HepG2 (cell line): ENCODE measurements at regions not wholly inside any gene's neighbourhood (a gene's known extent, or its start where the extent isn't known, plus 50 kb on each side); places are given as distances from the start of the nearest gene placed in this dataset.

Source experiments
- ATAC-seq: fragments of 200-7000 bp; cut with Tn5 transposase; 3 replicates; pipeline ENCODE4 v1.9.1; 2020; ENCODE audit warnings: mild to moderate bottlenecking, moderate library complexity
- BruUV-seq: library from RNA; stranded (reverse); fragments of 400-500 nt; replicated peaks from 2 replicates; lab custom pipeline; 2021; lab: Mats Ljungman, UMichigan
- CTCF ChIA-PET: fragments of 300-600 bp; formaldehyde crosslinking; extraction: SDS; loops from one replicate; lab custom pipeline; 2021; ENCODE audit warnings: low total read pairs, inconsistent platforms, low intra/inter-chr PET ratio; lab: Yijun Ruan, JAX
- POLR2A ChIA-PET: fragments of 350-600 bp; sonication (Branson Sonifier 250); formaldehyde crosslinking; loops from one replicate; lab custom pipeline; 2020; ENCODE audit warnings: antibody characterized with exemption, inconsistent platforms; lab: Yijun Ruan, JAX
- DNase-seq: peaks from one replicate; pipeline ENCODE4 v3.0.0-alpha.2; 2015; ENCODE audit warnings: low spot score
- FAIRE-seq: peaks from 3 replicates; lab custom pipeline; 2011; peaks lifted over from hg19 to GRCh38; lab: Jason Lieb, UNC
- H2AFZ ChIP-seq: one replicate; pipeline ENCODE4 v1.6.1; 2011; ENCODE audit warnings: low read length, inconsistent platforms
- H3K27ac ChIP-seq: fragments of 300-600 bp; 3 replicates; pipeline ENCODE4 v1.8.0; 2011; ENCODE audit warnings: mixed run types, mild to moderate bottlenecking, mixed read lengths, low read length, inconsistent platforms; ENCODE audit not compliant: insufficient read depth; ENCODE audit errors: extremely low read length
- H3K27me3 ChIP-seq, 2 experiments: fragments of 200-600 bp in 1 of 2; 2 replicates in 1 of 2; 3 replicates in 1 of 2; pipeline versions ENCODE4 v1.6.0 to v1.8.0; 2011; ENCODE audit warnings: low read length in 2 of 2, mild to moderate bottlenecking in 2 of 2, moderate library complexity in 2 of 2, inconsistent platforms in 1 of 2; ENCODE audit not compliant: insufficient read depth in 2 of 2, control insufficient read depth in 1 of 2
- H3K36me3 ChIP-seq, 2 experiments: fragments of 200-600 bp in 1 of 2; replicated peaks in 1 of 2; 2 replicates in 1 of 2; 3 replicates in 1 of 2; pipeline versions ENCODE4 v1.5.1 to v1.8.0; 2011; ENCODE audit warnings: low read length in 2 of 2, inconsistent platforms in 1 of 2; ENCODE audit not compliant: insufficient read depth in 2 of 2, control insufficient read depth in 1 of 2
- H3K4me1 ChIP-seq: 2 replicates; pipeline ENCODE4 v1.5.1; 2012; ENCODE audit warnings: low read length, inconsistent platforms; ENCODE audit not compliant: insufficient read depth
- H3K4me2 ChIP-seq: 2 replicates; pipeline ENCODE4 v1.6.0; 2011; ENCODE audit warnings: low read depth, low read length, inconsistent platforms
- H3K4me3 ChIP-seq, 3 experiments: fragments of 200-600 bp in 1 of 3; sonication (generic), shearing (Covaris generic) in 1 of 3; replicated peaks in 1 of 3; 2 replicates each; pipeline ENCODE4 v1.5.1; 2011 to 2016; ENCODE audit warnings: low read length in 3 of 3, inconsistent platforms in 2 of 3, low read depth in 2 of 3, mild to moderate bottlenecking in 2 of 3, control low read depth in 1 of 3, mixed read lengths in 1 of 3; ENCODE audit not compliant: insufficient read depth in 1 of 3
- H3K79me2 ChIP-seq: one replicate; pipeline ENCODE4 v1.6.1; 2011; ENCODE audit warnings: low read length, inconsistent platforms; ENCODE audit not compliant: insufficient read depth
- H3K9ac ChIP-seq: 2 replicates; pipeline ENCODE4 v1.6.0; 2011; ENCODE audit warnings: mild to moderate bottlenecking, low read depth, low read length, inconsistent platforms; ENCODE audit not compliant: insufficient read depth
- H3K9me3 ChIP-seq: 2 replicates; pipeline ENCODE4 v1.5.1; 2012; ENCODE audit warnings: mild to moderate bottlenecking, low read length
- H4K20me1 ChIP-seq: 2 replicates; pipeline ENCODE4 v1.6.0; 2011; ENCODE audit warnings: inconsistent platforms, mild to moderate bottlenecking, low read length, moderate library complexity; ENCODE audit not compliant: insufficient read depth
- CAMTA2 ChIP-seq: sonication (generic); formaldehyde crosslinking; IDR thresholded peaks from 2 replicates; pipeline ENCODE4 v1.4.0; 2020; ENCODE audit warnings: mild to moderate bottlenecking, missing genetic modification reagents, borderline replicate concordance
- E2F2 ChIP-seq: sonication (generic); formaldehyde crosslinking; IDR thresholded peaks from 2 replicates; pipeline ENCODE4 v1.4.0; 2020; ENCODE audit warnings: missing genetic modification reagents, borderline replicate concordance
- HNRNPH1 ChIP-seq: fragments of 200-400 bp; formaldehyde crosslinking; optimal IDR thresholded peaks from 2 replicates; pipeline ENCODE3; 2017; ENCODE audit warnings: mild to moderate bottlenecking, low read depth, low read length
- MTERF4 ChIP-seq: sonication (generic); formaldehyde crosslinking; IDR thresholded peaks from 2 replicates; pipeline ENCODE4 v1.8.0; 2023; ENCODE audit warnings: mild to moderate bottlenecking, missing genetic modification reagents
- REXO4 ChIP-seq: sonication (generic); formaldehyde crosslinking; IDR thresholded peaks from 2 replicates; pipeline ENCODE4 v1.8.0; 2022; ENCODE audit warnings: missing genetic modification reagents, mild to moderate bottlenecking, borderline replicate concordance
- RFX1 ChIP-seq: fragments of 450-650 bp; IDR thresholded peaks from 2 replicates; pipeline ENCODE4 v1.6.1; 2017
- SP2 ChIP-seq: sonication (generic); formaldehyde crosslinking; IDR thresholded peaks from 2 replicates; pipeline ENCODE4 v1.5.1; 2020; ENCODE audit warnings: mild to moderate bottlenecking, missing genetic modification reagents
- SRSF1 ChIP-seq: fragments of 200-400 bp; formaldehyde crosslinking; optimal IDR thresholded peaks from 2 replicates; pipeline ENCODE3; 2017; ENCODE audit warnings: mild to moderate bottlenecking, low read depth, low read length, moderate library complexity
- TFDP2 ChIP-seq: sonication (generic); formaldehyde crosslinking; IDR thresholded peaks from 2 replicates; pipeline ENCODE4 v1.4.0; 2020; ENCODE audit warnings: missing genetic modification reagents
- THAP8 ChIP-seq: sonication (generic); formaldehyde crosslinking; IDR thresholded peaks from 2 replicates; pipeline ENCODE4 v1.5.1; 2020; ENCODE audit warnings: missing genetic modification reagents, mild to moderate bottlenecking, borderline replicate concordance
- ZNF431 ChIP-seq: sonication (generic); formaldehyde crosslinking; IDR thresholded peaks from 2 replicates; pipeline ENCODE4 v1.9.0; 2022; ENCODE audit warnings: missing genetic modification reagents, low read depth, mild to moderate bottlenecking, borderline replicate concordance
- ZNF484 ChIP-seq: sonication (generic); formaldehyde crosslinking; IDR thresholded peaks from 2 replicates; pipeline ENCODE4 v1.5.1; 2020; ENCODE audit warnings: mild to moderate bottlenecking, low read depth, missing genetic modification reagents, borderline replicate concordance
- ZNF574 ChIP-seq: sonication (generic); formaldehyde crosslinking; IDR thresholded peaks from 2 replicates; pipeline ENCODE4 v1.4.0; 2020; ENCODE audit warnings: missing genetic modification reagents
- ZNF691 ChIP-seq: sonication (generic); formaldehyde crosslinking; IDR thresholded peaks from 2 replicates; pipeline ENCODE4 v1.4.0; 2020; ENCODE audit warnings: missing genetic modification reagents, low read depth, mild to moderate bottlenecking, borderline replicate concordance
- ZNF780A ChIP-seq: sonication (generic); formaldehyde crosslinking; IDR thresholded peaks from 2 replicates; pipeline ENCODE4 v1.8.0; 2022; ENCODE audit warnings: mild to moderate bottlenecking, missing genetic modification reagents, moderate library complexity
- ZZZ3 ChIP-seq: sonication (generic); formaldehyde crosslinking; IDR thresholded peaks from 2 replicates; pipeline ENCODE4 v1.4.0; 2020; ENCODE audit warnings: missing genetic modification reagents, mild to moderate bottlenecking, borderline replicate concordance
- WGBS: methylation state at CpG from one replicate; pipeline ENCODE4 v1.1.6; 2017; ENCODE audit warnings: low lambda C conversion rate; 5-methylcytosine and 5-hydroxymethylcytosine counted together
- in situ Hi-C: cut with HindIII; loops from 2 replicates; pipeline ENCODE4 v1.10.0; 2017; ENCODE audit warnings: low pct_unique_long_range_greater_than_20kb; ENCODE audit not compliant: extremely low pct_ligation_motif_present
- intact Hi-C: fragments of 100-400 bp; cut with micrococcal nuclease; formaldehyde crosslinking; loops from one replicate; pipeline ENCODE4 v1.10.0; 2022; ENCODE audit not compliant: unreplicated experiment

- intact Hi-C loops = no loop called here
- Histone ChIP-seq H3K4me2 (no peak overlapping the region), H3K79me2 (no peaks in the 10 kb centered on the region), H3K27ac (no peak overlapping the region), H3K36me3 (no peaks in the 10 kb centered on the region), H3K9ac (no peak overlapping the region), H3K27me3 (no peaks in the 10 kb centered on the region), H2AFZ (no peak overlapping the region), H3K9me3 (no peaks in the 10 kb centered on the region), H4K20me1 (no peaks in the 10 kb centered on the region), H3K4me3 (no peak overlapping the region), H3K4me1 (no peaks in the 10 kb centered on the region; the same call in 1 of the 2 replicates)
- BruUV-seq = no TSS peak
- POLR2A ChIA-PET = no interaction called here
- WGBS = 6% methylated on average over 3 of the region's 3 CpGs
- in situ Hi-C loops = no loop called here
- no peak for ATAC-seq
- no peak for FAIRE-seq
- CTCF ChIA-PET = no interaction called here
- DNase-seq = no peak
- no peak for TF ChIP-seq THAP8
- TF ChIP-seq ZNF691 = no peak
- TF ChIP-seq RFX1 = no peak
- no peak for TF ChIP-seq SRSF1
- no peak for TF ChIP-seq ZNF574 (CRISPR knock-in tag)
- no peak for TF ChIP-seq TFDP2 (CRISPR knock-in tag)
- TF ChIP-seq MTERF4 (CRISPR knock-in tag) = no peak
- TF ChIP-seq REXO4 (CRISPR knock-in tag) = no peak
- TF ChIP-seq HNRNPH1 = no peak
- TF ChIP-seq CAMTA2 = no peak
- no peak for TF ChIP-seq ZNF431 (CRISPR knock-in tag)
- no peak for TF ChIP-seq ZNF780A
- no peak for TF ChIP-seq ZNF484 (CRISPR knock-in tag)
- no peak for TF ChIP-seq E2F2 (CRISPR knock-in tag)
- no peak for TF ChIP-seq SP2 (CRISPR knock-in tag)
- TF ChIP-seq ZZZ3 = no peak
These were observed 199.8 kb upstream of the ZIC3 start for GRCh38 chrX:137366018-137366633.
